Mesendoderm (in vitro differentiated cells): ENCODE measurements at regions not wholly inside any gene's neighbourhood (a gene's known extent, or its start where the extent isn't known, plus 50 kb on each side); places are given as distances from the start of the nearest gene placed in this dataset.

Experiments
- DNase-seq: peaks from one replicate; pipeline ENCODE4 v3.0.0; 2013
- H2AK5ac ChIP-seq: 2 replicates; pipeline ENCODE4 v1.6.1; 2013; ENCODE audit warnings: low read length, inconsistent platforms
- H2BK120ac ChIP-seq: 2 replicates; pipeline ENCODE4 v1.6.1; 2013; ENCODE audit warnings: low read depth, mild to moderate bottlenecking, low read length, moderate library complexity, mixed read lengths
- H2BK15ac ChIP-seq: replicated peaks from 2 replicates; pipeline ENCODE4 v1.6.1; 2013; ENCODE audit warnings: low read depth, mild to moderate bottlenecking, moderate library complexity
- H2BK5ac ChIP-seq: 2 replicates; pipeline ENCODE4 v1.6.1; 2013; ENCODE audit warnings: low read length, inconsistent platforms
- H3K18ac ChIP-seq: 2 replicates; pipeline ENCODE4 v1.6.1; 2013; ENCODE audit warnings: mild to moderate bottlenecking, low read length, mixed read lengths
- H3K23ac ChIP-seq: one replicate; pipeline ENCODE4 v1.6.1; 2013; ENCODE audit warnings: low read length
- H3K27ac ChIP-seq: 2 replicates; pipeline ENCODE4 v1.5.1; 2013; ENCODE audit warnings: low read depth, mild to moderate bottlenecking, inconsistent platforms, low read length, moderate library complexity
- H3K27me3 ChIP-seq: 2 replicates; pipeline ENCODE4 v1.6.1; 2013; ENCODE audit warnings: low read length, control low read depth, mild to moderate bottlenecking, inconsistent platforms; ENCODE audit not compliant: insufficient read depth, poor library complexity
- H3K36me3 ChIP-seq: 2 replicates; pipeline ENCODE4 v1.6.1; 2013; ENCODE audit warnings: low read length, inconsistent platforms; ENCODE audit not compliant: control insufficient read depth, insufficient read depth
- H3K4ac ChIP-seq: one replicate; pipeline ENCODE4 v1.6.1; 2013; ENCODE audit warnings: low read depth, mild to moderate bottlenecking, low read length, moderate library complexity
- H3K4me1 ChIP-seq: 2 replicates; pipeline ENCODE4 v1.6.1; 2013; ENCODE audit warnings: low read depth, low read length, inconsistent platforms; ENCODE audit not compliant: control insufficient read depth
- H3K4me2 ChIP-seq: 2 replicates; pipeline ENCODE4 v1.6.1; 2013; ENCODE audit warnings: low read length
- H3K4me3 ChIP-seq: 2 replicates; pipeline ENCODE4 v1.5.1; 2013; ENCODE audit warnings: mild to moderate bottlenecking, low read length
- H3K56ac ChIP-seq: one replicate; pipeline ENCODE4 v1.6.1; 2013; ENCODE audit warnings: low read length
- H3K79me1 ChIP-seq: 2 replicates; pipeline ENCODE4 v1.6.1; 2013; ENCODE audit warnings: low read length, inconsistent platforms
- H3K79me2 ChIP-seq: 2 replicates; pipeline ENCODE4 v1.6.1; 2013; ENCODE audit warnings: mild to moderate bottlenecking, low read length; ENCODE audit not compliant: control insufficient read depth, insufficient read depth
- H3K9ac ChIP-seq: 2 replicates; pipeline ENCODE4 v1.6.1; 2013; ENCODE audit warnings: low read length, inconsistent platforms
- H4K5ac ChIP-seq: one replicate; pipeline ENCODE4 v1.6.1; 2013; ENCODE audit warnings: low read length
- H4K8ac ChIP-seq: one replicate; pipeline ENCODE4 v1.6.1; 2013; ENCODE audit warnings: low read depth, mild to moderate bottlenecking, control low read depth, low read length, moderate library complexity
- WGBS: extraction: QIAGEN DNeasy Blood & Tissue Kit; methylation state at CpG from one replicate; pipeline ENCODE4 v1.1.7; 2013; ENCODE audit warnings: low lambda C conversion rate, missing lambda C conversion rate; ENCODE audit not compliant: insufficient coverage; ENCODE audit errors: extremely low coverage; 5-methylcytosine and 5-hydroxymethylcytosine counted together

GRCh38 chr6:44528716-44529115, 141.2 kb downstream of the CDC5L start:
- Histone ChIP-seq H3K36me3 (no peaks in the 10 kb centered on the region), H2BK15ac (no peak overlapping the region), H3K4me3 (no peak overlapping the region), H3K56ac (no peak overlapping the region), H2BK120ac (no peak overlapping the region), H3K79me1 (no peaks in the 10 kb centered on the region), H3K79me2 (no peaks in the 10 kb centered on the region), H3K27me3 (no peaks in the 10 kb centered on the region), H4K5ac (no peak overlapping the region), H3K4me2 (no peak overlapping the region), H2BK5ac (no peak overlapping the region), H2AK5ac (no peak overlapping the region), H4K8ac (no peak overlapping the region), H3K4ac (no peak overlapping the region), H3K27ac (no peak overlapping the region), H3K4me1 (peaks cover 13% of the 10 kb centered on the region), H3K18ac (no peak overlapping the region), H3K23ac (no peak overlapping the region), H3K9ac (no peak overlapping the region)
- no CpG with 5 or more reads among the region's 2 CpGs for WGBS
- DNase-seq: no peak

GRCh38 chr6:44529146-44529905, 141.8 kb downstream of the CDC5L start:
- Histone ChIP-seq H3K79me1 (no peaks in the 10 kb centered on the region), H2BK15ac (no peak overlapping the region), H3K4me3 (no peak overlapping the region), H3K27me3 (no peaks in the 10 kb centered on the region), H3K18ac (no peak overlapping the region), H3K23ac (no peak overlapping the region), H3K36me3 (no peaks in the 10 kb centered on the region), H4K8ac (no peak overlapping the region), H3K79me2 (no peaks in the 10 kb centered on the region), H3K4me1 (peaks cover 13% of the 10 kb centered on the region), H3K4me2 (no peak overlapping the region), H3K9ac (no peak overlapping the region), H2AK5ac (no peak overlapping the region), H3K27ac (no peak overlapping the region), H2BK120ac (no peak overlapping the region), H2BK5ac (no peak overlapping the region), H3K56ac (no peak overlapping the region), H4K5ac (no peak overlapping the region), H3K4ac (no peak overlapping the region)
- DNase-seq: no peak
- no CpG with 5 or more reads among the region's 11 CpGs for WGBS

- no peak overlapping the region for H3K56ac ChIP-seq
- no peaks in the 10 kb centered on the region for H3K27me3 ChIP-seq
- H3K9ac ChIP-seq: no peak overlapping the region
- no peak overlapping the region for H3K4me2 ChIP-seq
- H2BK120ac ChIP-seq: no peak overlapping the region
- no CpG with 5 or more reads among the region's 8 CpGs for WGBS
- H2BK5ac ChIP-seq: no peak overlapping the region
- H3K27ac ChIP-seq: no peak overlapping the region
- H4K5ac ChIP-seq: no peak overlapping the region
- no peak overlapping the region for H2AK5ac ChIP-seq
- H4K8ac ChIP-seq: no peak overlapping the region
- H3K23ac ChIP-seq: no peak overlapping the region
- no peak overlapping the region for H3K4me3 ChIP-seq
- no peaks in the 10 kb centered on the region for H3K36me3 ChIP-seq
- no peak overlapping the region for H3K4ac ChIP-seq
- H3K79me1 ChIP-seq: no peaks in the 10 kb centered on the region
- peaks cover 13% of the 10 kb centered on the region for H3K4me1 ChIP-seq
- H3K18ac ChIP-seq: no peak overlapping the region
- H3K79me2 ChIP-seq: no peaks in the 10 kb centered on the region
- no peak overlapping the region for H2BK15ac ChIP-seq
- no peak for DNase-seq
These were observed 142.9 kb downstream of the CDC5L start for GRCh38 chr6:44530209-44530909.

- Histone ChIP-seq H2BK15ac (no peak overlapping the region), H4K5ac (no peak overlapping the region), H3K27ac (no peak overlapping the region), H3K4ac (no peak overlapping the region), H3K4me3 (no peak overlapping the region), H3K79me1 (no peaks in the 10 kb centered on the region), H3K9ac (no peak overlapping the region), H3K4me1 (peaks cover 13% of the 10 kb centered on the region), H3K4me2 (no peak overlapping the region), H3K56ac (no peak overlapping the region), H2BK5ac (no peak overlapping the region), H2BK120ac (no peak overlapping the region), H2AK5ac (no peak overlapping the region), H3K18ac (no peak overlapping the region), H4K8ac (no peak overlapping the region), H3K27me3 (no peaks in the 10 kb centered on the region), H3K23ac (no peak overlapping the region), H3K79me2 (no peaks in the 10 kb centered on the region), H3K36me3 (no peaks in the 10 kb centered on the region)
- WGBS: no CpG with 5 or more reads among the region's 3 CpGs
- no peak for DNase-seq
These were observed 143.4 kb downstream of the CDC5L start for GRCh38 chr6:44530910-44531234.

GRCh38 chr6:44531442-44532015, 144.0 kb downstream of the CDC5L start:
- Histone ChIP-seq H3K4me2 (no peak overlapping the region), H3K79me1 (no peaks in the 10 kb centered on the region), H4K8ac (no peak overlapping the region), H4K5ac (no peak overlapping the region), H3K9ac (no peak overlapping the region), H3K27ac (no peak overlapping the region), H3K79me2 (no peaks in the 10 kb centered on the region), H3K36me3 (no peaks in the 10 kb centered on the region), H3K4me1 (peaks cover 13% of the 10 kb centered on the region), H3K4ac (no peak overlapping the region), H3K23ac (no peak overlapping the region), H2BK5ac (no peak overlapping the region), H2AK5ac (no peak overlapping the region), H3K4me3 (no peak overlapping the region), H3K27me3 (no peaks in the 10 kb centered on the region), H2BK120ac (no peak overlapping the region), H3K56ac (no peak overlapping the region), H2BK15ac (no peak overlapping the region), H3K18ac (no peak overlapping the region)
- no peak for DNase-seq
- no CpG with 5 or more reads among the region's 9 CpGs for WGBS
